Activated T-helper 17 cell treated with anti-CD3 and anti-CD28 coated beads, Interleukin-2, amount 50 U/mL, for 72 hours (primary cell): ENCODE measurements at regions not wholly inside any gene's neighbourhood (a gene's known extent, or its start where the extent isn't known, plus 50 kb on each side); places are given as distances from the start of the nearest gene placed in this dataset.

Source experiments
- ATAC-seq: fragments of 150-1000 bp; cut with Tn5 transposase; replicated peaks from 2 replicates; pipeline ENCODE4 v1.10.0; 2021; ENCODE audit warnings: mild to moderate bottlenecking, moderate library complexity
- H3K27ac Mint-ChIP-seq: one replicate; pipeline ENCODE4 v1.8.0; 2022; ENCODE audit warnings: mixed read lengths
- H3K27me3 Mint-ChIP-seq: one replicate; pipeline ENCODE4 v1.8.0; 2022; ENCODE audit warnings: mixed read lengths
- H3K36me3 Mint-ChIP-seq: one replicate; pipeline ENCODE4 v1.8.0; 2022; ENCODE audit warnings: low read depth, mild to moderate bottlenecking, mixed read lengths
- H3K4me1 Mint-ChIP-seq: one replicate; pipeline ENCODE4 v1.8.0; 2022; ENCODE audit warnings: mixed read lengths
- H3K4me3 Mint-ChIP-seq: one replicate; pipeline ENCODE4 v1.8.0; 2022; ENCODE audit warnings: mild to moderate bottlenecking, mixed read lengths
- H3K9me3 Mint-ChIP-seq: one replicate; pipeline ENCODE4 v1.8.0; 2022; ENCODE audit warnings: mixed read lengths

DNA sequence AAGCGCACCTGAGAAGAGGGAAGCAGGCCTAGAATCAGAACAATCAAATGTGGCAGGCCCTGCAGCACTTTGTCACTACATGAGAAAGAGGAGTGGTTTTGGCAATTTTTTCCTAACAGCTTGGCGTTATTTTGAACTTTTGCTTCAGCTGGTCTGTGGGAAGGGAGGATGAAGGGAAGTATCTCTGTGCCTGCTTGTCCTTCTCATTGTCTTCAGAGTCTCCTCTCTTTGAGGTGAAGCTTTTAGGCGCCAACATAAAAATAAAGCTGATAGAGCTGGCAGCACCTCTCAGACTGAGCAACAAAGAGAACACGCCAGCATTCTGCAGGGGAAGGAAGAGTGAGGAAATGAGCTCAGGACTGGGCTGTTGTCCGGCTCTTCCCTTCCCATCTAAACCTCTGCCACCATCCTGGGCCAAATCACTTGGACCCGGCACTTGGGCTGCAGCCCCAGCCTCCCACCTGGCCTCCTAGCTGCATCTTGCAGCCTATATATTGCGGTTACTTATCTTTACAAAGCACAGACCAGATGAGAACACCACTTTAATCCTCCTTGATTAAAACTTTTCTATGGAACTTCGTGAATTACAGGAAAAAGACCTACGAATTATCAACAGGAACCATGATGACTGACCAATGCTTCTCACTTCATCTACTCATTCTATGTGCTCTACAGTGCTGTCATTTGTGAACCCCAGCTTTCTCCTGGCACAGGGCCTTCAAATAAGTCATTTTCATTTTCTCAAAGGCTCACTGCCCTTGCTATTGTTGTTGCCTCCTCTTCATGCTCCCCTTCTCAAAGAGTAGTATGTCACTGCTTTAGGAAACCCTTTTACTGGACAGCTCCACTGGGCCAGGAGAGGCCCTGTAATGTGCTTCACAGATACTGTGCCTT is 476.4 kb upstream of the HS3ST1 start:
- ATAC-seq, result no peak
- no peaks in the 10 kb centered on the region for H3K27me3 Mint-ChIP-seq
- no peak overlapping the region for H3K27ac Mint-ChIP-seq
- H3K9me3 Mint-ChIP-seq, result peaks cover 4% of the 10 kb centered on the region
- no peak overlapping the region for H3K4me3 Mint-ChIP-seq
- H3K4me1 Mint-ChIP-seq, result no peaks in the 10 kb centered on the region
- H3K36me3 Mint-ChIP-seq, result no peaks in the 10 kb centered on the region

DNA sequence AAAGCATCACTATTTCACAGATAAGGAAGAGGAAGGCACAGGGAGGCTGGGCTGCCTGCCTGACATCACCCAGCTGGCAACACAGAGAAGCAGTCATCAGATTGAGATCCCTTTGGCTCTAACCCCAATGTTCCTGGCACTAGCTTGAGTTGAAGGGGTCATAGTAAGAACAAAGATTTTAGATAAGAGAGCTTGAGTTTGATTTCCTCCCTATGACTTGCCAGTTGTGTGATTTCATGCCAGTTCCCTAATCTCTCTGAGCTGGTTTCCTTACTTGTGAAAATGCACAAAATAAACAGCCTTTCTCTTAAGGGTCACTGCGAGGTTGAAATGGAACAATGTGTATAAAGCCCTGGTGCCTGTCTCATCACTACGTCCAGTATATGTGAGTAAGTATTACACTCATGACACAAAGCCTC is 475.4 kb upstream of the HS3ST1 start:
- Mint-ChIP-seq H3K9me3 (peaks cover 9% of the 10 kb centered on the region), H3K4me3 (no peak overlapping the region), H3K27ac (no peak overlapping the region), H3K36me3 (no peaks in the 10 kb centered on the region), H3K27me3 (no peaks in the 10 kb centered on the region), H3K4me1 (no peaks in the 10 kb centered on the region)
- ATAC-seq, result no peak

DNA sequence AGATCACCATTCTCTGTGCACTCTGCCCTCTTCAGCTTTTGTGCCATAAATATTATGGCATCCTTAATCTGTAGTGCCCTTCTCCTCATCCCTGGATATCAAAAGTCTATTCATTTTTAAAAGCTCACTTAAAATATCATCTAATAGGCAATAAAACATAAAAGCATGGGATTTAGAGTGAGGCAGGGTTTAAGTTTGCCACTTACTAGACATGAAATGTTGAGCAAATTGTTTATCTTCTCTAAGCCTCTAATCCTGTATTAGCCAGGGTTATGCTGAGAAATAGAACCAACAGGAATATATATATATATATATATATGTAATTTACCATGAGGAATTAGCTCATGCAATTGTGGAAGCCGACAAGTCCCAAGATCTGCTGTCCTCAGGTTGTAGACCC is 472.4 kb upstream of the HS3ST1 start:
- Mint-ChIP-seq H3K4me1 (no peaks in the 10 kb centered on the region), H3K27me3 (no peaks in the 10 kb centered on the region), H3K27ac (no peak overlapping the region), H3K36me3 (no peaks in the 10 kb centered on the region), H3K9me3 (peaks cover 15% of the 10 kb centered on the region), H3K4me3 (no peak overlapping the region)
- ATAC-seq, result no peak

DNA sequence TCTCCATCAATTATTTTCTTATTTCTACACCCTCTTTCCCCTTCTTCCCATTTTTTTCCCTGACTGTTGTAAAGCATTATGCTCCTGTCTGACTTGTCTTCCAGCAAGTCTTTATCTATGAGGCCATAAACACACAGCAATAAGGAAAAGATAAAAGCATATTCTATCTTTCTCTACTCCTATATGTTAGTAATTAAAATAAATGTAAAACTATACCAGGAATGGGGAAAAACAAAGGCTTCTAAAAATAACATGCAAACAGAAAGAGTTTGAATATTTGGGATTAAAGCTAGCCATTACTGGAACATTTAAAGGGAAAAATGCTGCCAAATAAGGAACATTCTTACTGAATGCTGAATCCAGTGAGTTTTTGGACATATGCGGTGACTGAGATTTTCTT is 471.7 kb upstream of the HS3ST1 start:
- Mint-ChIP-seq H3K27me3 (no peaks in the 10 kb centered on the region), H3K27ac (no peak overlapping the region), H3K4me3 (no peak overlapping the region), H3K4me1 (no peaks in the 10 kb centered on the region), H3K36me3 (no peaks in the 10 kb centered on the region), H3K9me3 (peaks cover 15% of the 10 kb centered on the region)
- ATAC-seq, result no peak

DNA sequence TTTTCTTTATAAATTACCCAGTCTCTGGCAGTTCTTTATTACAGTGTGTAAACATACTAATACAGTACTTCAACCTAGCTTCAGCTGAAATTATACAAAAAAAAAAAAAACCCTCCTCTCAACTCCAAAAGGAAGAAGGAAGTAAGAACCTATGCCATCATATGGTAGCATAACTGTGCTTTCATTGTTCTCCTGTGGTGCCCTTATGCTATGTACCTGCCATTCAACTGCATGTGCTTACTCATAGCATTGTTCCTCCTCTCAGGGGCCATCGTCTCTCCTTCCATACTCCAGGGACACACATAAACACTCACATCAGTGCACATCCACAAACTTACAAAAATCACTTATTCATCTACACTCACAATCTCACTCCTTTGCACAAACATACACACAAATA is 470.1 kb upstream of the HS3ST1 start:
- Mint-ChIP-seq H3K9me3 (peaks cover 15% of the 10 kb centered on the region), H3K4me1 (no peaks in the 10 kb centered on the region), H3K27me3 (no peaks in the 10 kb centered on the region), H3K4me3 (no peak overlapping the region), H3K27ac (no peak overlapping the region), H3K36me3 (no peaks in the 10 kb centered on the region)
- no peak for ATAC-seq

DNA sequence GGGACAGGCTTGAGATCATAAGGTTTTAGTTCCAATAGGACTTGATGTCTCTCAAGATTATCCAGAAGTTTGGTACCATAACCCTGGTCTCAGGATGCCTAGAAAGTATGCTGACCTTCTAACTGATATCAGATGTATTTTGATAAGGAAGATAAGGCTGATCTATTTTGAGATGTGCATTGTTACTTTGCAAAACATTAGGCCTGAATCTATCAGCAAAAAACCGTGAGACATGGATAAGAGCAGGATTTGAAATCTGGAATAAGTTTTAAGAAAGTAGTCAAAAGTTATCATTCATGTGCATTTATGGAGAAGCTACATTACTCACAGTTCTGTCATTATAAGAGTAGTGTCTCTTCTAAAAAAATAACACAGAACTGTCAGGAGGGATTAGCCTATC is 467.1 kb upstream of the HS3ST1 start:
- Mint-ChIP-seq H3K4me1 (no peaks in the 10 kb centered on the region), H3K36me3 (no peaks in the 10 kb centered on the region), H3K9me3 (peaks cover 15% of the 10 kb centered on the region), H3K27ac (no peak overlapping the region), H3K4me3 (no peak overlapping the region), H3K27me3 (no peaks in the 10 kb centered on the region)
- ATAC-seq, result no peak

DNA sequence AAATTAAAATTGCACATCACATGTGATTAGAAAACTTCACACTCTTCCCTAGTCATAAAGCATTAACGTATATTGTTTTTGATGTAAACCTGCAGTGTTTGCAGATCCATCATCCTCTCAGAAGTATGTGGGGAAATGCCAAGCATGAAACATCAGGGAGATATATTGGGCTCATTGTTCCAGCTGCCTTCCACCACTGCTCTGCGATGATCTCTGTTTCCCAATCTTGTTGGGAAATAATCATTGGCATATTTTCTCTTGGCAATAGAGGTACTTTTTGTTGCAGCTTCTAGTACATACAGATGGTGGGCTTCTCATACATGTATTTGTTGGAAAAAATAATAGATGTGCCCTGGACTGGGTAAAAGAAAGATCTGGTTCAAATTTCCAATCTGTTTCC is 466.3 kb upstream of the HS3ST1 start:
- H3K36me3 Mint-ChIP-seq, result no peaks in the 10 kb centered on the region
- H3K9me3 Mint-ChIP-seq, result peaks cover 15% of the 10 kb centered on the region
- H3K4me1 Mint-ChIP-seq, result no peaks in the 10 kb centered on the region
- H3K27ac Mint-ChIP-seq, result no peak overlapping the region
- no peak for ATAC-seq
- H3K4me3 Mint-ChIP-seq, result no peak overlapping the region
- no peaks in the 10 kb centered on the region for H3K27me3 Mint-ChIP-seq

DNA sequence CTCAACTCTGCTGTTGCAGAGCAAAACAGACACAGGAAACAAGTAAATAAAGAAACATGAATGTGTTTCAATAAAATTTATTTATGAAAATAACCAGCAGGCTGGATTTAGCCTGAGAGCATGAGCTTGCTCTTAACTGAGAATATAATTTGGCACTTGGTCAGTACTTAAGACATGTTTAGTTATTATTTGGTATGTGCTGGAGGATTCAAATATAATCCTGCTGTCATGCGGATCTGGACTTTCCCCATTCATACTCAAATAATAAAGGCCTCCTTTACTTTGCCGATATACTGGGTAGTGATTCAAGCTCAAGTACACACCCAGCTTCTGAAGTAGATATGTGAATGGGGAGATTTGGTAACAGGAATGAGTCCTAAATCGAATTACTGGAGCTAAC is 465.5 kb upstream of the HS3ST1 start:
- no peaks in the 10 kb centered on the region for H3K27me3 Mint-ChIP-seq
- no peak overlapping the region for H3K27ac Mint-ChIP-seq
- H3K4me1 Mint-ChIP-seq, result no peaks in the 10 kb centered on the region
- H3K36me3 Mint-ChIP-seq, result no peaks in the 10 kb centered on the region
- no peak overlapping the region for H3K4me3 Mint-ChIP-seq
- H3K9me3 Mint-ChIP-seq, result peaks cover 12% of the 10 kb centered on the region
- no peak for ATAC-seq

DNA sequence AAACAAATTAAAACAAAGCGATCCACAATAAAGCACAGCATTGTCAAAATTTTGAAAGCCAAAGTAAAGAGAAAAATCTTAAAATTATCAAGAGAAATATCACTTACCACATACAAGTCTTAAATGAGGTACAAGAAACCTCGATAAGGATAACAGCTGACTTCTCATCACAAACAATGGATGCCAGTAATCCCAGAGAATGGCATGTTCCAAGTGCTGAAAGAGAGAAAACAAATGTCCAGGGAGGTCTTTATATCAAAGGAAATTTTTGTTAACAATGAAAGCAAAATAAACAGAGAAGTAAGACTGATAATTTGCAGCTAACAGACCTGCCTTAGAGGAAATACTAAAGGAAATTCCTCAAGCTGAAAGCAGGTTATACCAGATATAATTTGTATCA is 460.4 kb upstream of the HS3ST1 start:
- no peak overlapping the region for H3K27ac Mint-ChIP-seq
- no peak overlapping the region for H3K4me3 Mint-ChIP-seq
- H3K27me3 Mint-ChIP-seq, result no peaks in the 10 kb centered on the region
- no peaks in the 10 kb centered on the region for H3K36me3 Mint-ChIP-seq
- H3K4me1 Mint-ChIP-seq, result no peaks in the 10 kb centered on the region
- peaks cover 10% of the 10 kb centered on the region for H3K9me3 Mint-ChIP-seq
- ATAC-seq, result no peak

DNA sequence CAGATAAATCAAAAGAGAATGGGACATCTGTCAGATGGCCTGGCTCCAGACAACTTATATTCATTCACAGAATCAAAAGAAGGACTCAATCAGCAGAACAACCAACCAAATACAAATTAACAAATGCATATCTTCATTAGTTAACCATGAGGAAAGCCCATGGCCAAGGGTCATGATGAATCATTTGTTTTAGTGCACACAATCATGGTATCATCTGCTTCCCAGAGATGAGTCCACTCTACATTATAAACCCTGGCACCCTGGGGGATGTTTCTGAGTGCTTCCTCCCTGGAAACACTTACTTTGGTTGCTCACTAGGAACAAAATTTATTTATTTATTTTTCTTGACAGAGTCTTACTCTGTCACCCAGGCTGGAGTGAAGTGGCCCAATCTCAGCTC is 453.3 kb upstream of the HS3ST1 start:
- no peaks in the 10 kb centered on the region for H3K36me3 Mint-ChIP-seq
- H3K27ac Mint-ChIP-seq, result no peak overlapping the region
- no peaks in the 10 kb centered on the region for H3K27me3 Mint-ChIP-seq
- no peak overlapping the region for H3K4me3 Mint-ChIP-seq
- no peaks in the 10 kb centered on the region for H3K4me1 Mint-ChIP-seq
- no peak for ATAC-seq
- H3K9me3 Mint-ChIP-seq, result peaks cover 3% of the 10 kb centered on the region

DNA sequence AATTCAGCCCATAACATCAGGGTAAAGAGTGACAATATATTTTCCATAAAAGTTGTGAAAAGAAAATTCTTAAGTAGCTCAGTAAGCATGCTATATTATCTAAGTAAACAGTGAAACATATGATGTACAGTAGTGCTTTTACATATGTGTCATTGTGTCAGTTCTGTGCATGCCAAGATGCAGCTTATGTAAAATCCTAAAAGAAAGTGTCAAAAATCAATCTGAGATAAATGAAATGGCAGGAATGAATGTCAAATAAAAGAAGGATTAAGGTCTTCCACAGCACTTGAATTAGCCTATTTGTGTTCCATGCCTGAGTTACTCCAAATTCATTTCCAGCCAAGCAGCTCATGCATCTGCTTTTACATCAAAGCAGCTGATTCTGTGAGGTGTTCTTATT is 452.7 kb upstream of the HS3ST1 start:
- H3K4me1 Mint-ChIP-seq, result no peaks in the 10 kb centered on the region

DNA sequence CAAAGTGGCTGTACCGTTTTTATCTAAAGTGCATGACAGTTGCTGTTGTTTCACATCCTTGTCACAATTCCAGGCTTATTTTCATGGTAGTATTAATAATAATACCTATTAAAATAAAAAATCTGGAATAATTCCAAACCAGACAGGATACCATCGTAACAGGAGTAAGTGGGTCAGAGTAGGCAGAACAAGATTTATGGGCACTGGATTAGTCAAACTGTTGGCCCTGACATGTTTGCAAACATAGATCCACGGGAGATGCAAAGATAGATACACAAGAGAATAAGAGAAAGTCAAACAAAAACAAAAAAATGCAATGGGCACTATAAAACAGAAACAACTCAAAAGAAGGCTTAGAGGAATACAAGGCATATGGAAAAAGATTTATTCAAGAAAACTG is 449.5 kb upstream of the HS3ST1 start:
- Mint-ChIP-seq H3K4me3 (no peak overlapping the region), H3K36me3 (no peaks in the 10 kb centered on the region), H3K4me1 (no peaks in the 10 kb centered on the region), H3K9me3 (peaks cover 5% of the 10 kb centered on the region), H3K27me3 (no peaks in the 10 kb centered on the region), H3K27ac (no peak overlapping the region)
- no peak for ATAC-seq

More for the DNA sequence above, 452.7 kb upstream of the HS3ST1 start:
- Mint-ChIP-seq H3K9me3 (peaks cover 3% of the 10 kb centered on the region), H3K4me3 (no peak overlapping the region), H3K27me3 (no peaks in the 10 kb centered on the region), H3K27ac (no peak overlapping the region), H3K36me3 (no peaks in the 10 kb centered on the region)
- ATAC-seq, result no peak

DNA sequence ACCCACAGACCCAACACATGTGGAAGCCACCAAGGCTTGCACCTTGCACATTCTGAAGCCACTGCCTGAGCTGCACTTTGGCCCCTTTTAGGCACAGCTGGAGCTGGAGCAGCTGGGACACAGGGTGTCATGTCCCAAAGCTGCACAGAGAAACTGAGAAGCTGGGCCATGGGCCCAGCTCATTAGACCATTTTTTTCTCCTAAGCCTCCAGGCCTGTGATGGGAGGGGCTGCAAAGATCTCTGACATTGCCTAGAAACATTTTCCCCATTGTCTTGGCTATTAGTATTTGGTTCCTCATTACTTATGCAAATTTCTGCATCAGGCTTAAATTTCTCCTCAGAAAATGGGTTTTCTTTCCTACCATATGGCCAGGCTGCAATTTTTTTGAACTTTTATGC is 447.4 kb upstream of the HS3ST1 start:
- no peak for ATAC-seq
- no peaks in the 10 kb centered on the region for H3K27me3 Mint-ChIP-seq
- H3K4me1 Mint-ChIP-seq, result no peaks in the 10 kb centered on the region
- peaks cover 5% of the 10 kb centered on the region for H3K9me3 Mint-ChIP-seq
- no peaks in the 10 kb centered on the region for H3K36me3 Mint-ChIP-seq
- H3K27ac Mint-ChIP-seq, result no peak overlapping the region
- no peak overlapping the region for H3K4me3 Mint-ChIP-seq

DNA sequence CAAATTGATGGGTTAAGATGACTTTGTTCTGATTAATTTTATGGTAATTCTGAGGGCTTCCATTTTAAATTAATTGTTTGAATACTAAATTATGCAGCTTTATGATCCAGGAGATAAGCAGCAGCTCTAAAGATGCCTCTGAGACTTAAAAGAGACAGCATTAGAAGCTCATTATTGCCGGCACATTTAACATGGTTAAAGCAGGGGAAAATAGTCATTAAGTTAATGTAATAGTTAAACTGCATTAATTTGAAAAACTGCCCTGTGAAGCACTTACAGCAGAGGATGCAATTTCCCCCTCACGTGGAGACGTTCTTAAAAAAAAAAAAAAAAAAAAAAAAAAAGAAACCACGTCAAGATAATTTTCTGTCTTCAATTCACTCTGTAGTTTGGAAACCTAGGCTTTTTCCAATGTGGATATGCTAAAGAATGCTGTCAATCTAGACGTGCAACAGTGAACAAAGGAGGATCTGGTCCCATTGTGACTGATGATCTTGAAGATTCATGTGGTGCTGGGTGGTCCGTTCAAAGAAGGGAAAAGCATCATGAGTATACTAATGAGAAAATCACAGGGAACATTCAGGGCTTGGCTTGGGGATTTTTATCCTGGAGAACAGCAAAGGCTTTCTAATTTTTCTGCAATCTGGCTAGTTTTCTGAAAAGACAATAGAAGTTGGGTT is 440.6 kb upstream of the HS3ST1 start:
- Mint-ChIP-seq H3K4me3 (no peak overlapping the region), H3K27ac (no peak overlapping the region), H3K36me3 (no peaks in the 10 kb centered on the region), H3K9me3 (peaks cover 4% of the 10 kb centered on the region), H3K27me3 (no peaks in the 10 kb centered on the region), H3K4me1 (no peaks in the 10 kb centered on the region)
- no peak for ATAC-seq

DNA sequence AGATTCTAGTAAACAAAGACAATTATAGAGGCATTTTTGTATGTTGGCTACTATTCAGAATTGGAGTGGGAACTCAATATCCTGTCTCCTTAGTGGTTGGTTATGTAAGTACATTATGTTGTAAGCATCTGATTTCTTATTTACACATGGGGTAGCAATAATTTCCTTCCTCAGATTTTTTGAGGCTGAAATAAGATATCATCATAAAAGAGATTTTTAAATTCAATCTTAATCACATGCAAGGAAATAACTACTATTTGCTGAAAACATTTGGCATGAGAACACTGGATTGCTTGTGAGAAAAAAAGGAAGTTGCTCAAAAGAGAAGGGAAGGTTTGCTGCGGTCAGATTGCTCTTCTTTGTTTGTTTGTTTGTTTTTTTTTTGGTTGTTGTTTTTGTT is 437.7 kb upstream of the HS3ST1 start:
- H3K9me3 Mint-ChIP-seq, result peaks cover 4% of the 10 kb centered on the region
- H3K27me3 Mint-ChIP-seq, result no peaks in the 10 kb centered on the region
- ATAC-seq, result no peak
- H3K4me1 Mint-ChIP-seq, result no peaks in the 10 kb centered on the region
- no peak overlapping the region for H3K27ac Mint-ChIP-seq
- H3K4me3 Mint-ChIP-seq, result no peak overlapping the region
- H3K36me3 Mint-ChIP-seq, result no peaks in the 10 kb centered on the region
